GM12873 (cell line): ENCODE measurements at regions not wholly inside any gene's neighbourhood (a gene's known extent, or its start where the extent isn't known, plus 50 kb on each side); places are given as distances from the start of the nearest gene placed in this dataset.

ENCODE experiments used
- CTCF ChIP-seq: IDR thresholded peaks from 2 replicates; pipeline ENCODE4 v1.5.1; 2012; ENCODE audit warnings: low read depth, mild to moderate bottlenecking, moderate library complexity, low read length, control low read depth; ENCODE audit not compliant: insufficient read depth; ENCODE audit errors: missing control alignments

- no peak for TF ChIP-seq CTCF
Measured at GRCh38 chr17:77640916-77641605, 317.4 kb upstream of the TNRC6C start.

GRCh38 chr17:77641718-77642117 is 316.8 kb upstream of the TNRC6C start:
- TF ChIP-seq CTCF, result no peak

GRCh38 chr17:77644181-77645071 is 314.1 kb upstream of the TNRC6C start:
- TF ChIP-seq CTCF, result no peak

- no peak for TF ChIP-seq CTCF
Measured at GRCh38 chr17:77645072-77646045, 313.1 kb upstream of the TNRC6C start.

- no peak for TF ChIP-seq CTCF
Measured at GRCh38 chr17:77646046-77646430, 312.5 kb upstream of the TNRC6C start.

- no peak for TF ChIP-seq CTCF
Measured at GRCh38 chr17:77647531-77647930, 311.0 kb upstream of the TNRC6C start.
